ENCODE measurements at regions not wholly inside any gene's neighbourhood (a gene's known extent, or its start where the extent isn't known, plus 50 kb on each side); places are given as distances from the start of the nearest gene placed in this dataset.

DNA sequence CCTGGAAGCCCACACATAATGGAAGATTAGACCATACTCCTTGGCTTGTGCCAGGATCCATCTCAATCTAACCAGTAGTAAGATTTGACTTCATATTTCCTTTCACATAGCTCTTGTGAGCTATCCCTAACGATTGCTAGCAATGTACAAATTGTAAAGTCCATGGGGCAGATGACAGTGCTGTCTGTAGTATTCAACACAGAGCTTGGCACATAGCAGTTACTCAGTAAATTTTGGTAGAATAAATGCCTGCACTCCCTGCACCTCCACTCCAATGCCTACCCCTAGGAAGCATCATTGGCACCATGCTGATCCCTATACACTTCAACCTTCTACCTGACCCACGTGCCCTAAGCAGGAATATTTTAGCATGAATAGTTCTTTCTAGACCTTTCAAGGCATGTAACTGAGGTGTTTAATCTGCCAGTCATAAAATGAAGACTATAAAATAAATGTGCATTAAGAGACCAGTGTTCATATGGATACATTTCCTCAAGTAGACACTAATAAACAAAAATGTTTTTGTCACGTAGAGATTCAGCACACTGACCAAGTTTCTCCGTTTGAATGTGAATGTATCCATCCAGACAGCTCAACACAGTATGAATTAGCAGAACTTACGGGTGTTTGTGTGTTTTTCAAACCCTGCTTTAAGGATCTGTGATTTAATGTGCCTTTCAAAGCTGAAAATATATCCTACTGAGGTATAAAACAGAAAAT lies 98.8 kb downstream of the BMP4 start:
- TF ChIP-seq CTCF (IDR thresholded peaks at IDR 0.05) = no peak
- TF ChIP-seq EZH2 (IDR thresholded peaks at IDR 0.05; ENCODE audit: borderline replicate concordance, insufficient read depth, low read depth, low read length, poor library complexity, severe bottlenecking) = no peak

All from B cell (primary cell).